GM12878 (cell line): ENCODE measurements at regions not wholly inside any gene's neighbourhood (a gene's known extent, or its start where the extent isn't known, plus 50 kb on each side); places are given as distances from the start of the nearest gene placed in this dataset.

ENCODE experiments used
- ATAC-seq: fragments of 200-7000 bp; cut with Tn5 transposase; 3 replicates; pipeline ENCODE4 v1.9.1; 2020; ENCODE audit warnings: mild to moderate bottlenecking, moderate library complexity
- BruUV-seq: library from RNA; stranded (reverse); fragments of 400-500 nt; replicated peaks from 2 replicates; lab custom pipeline; 2021; lab: Mats Ljungman, UMichigan
- CTCF ChIA-PET: fragments of 300-600 bp; sonication (Branson Sonifier 250); formaldehyde crosslinking; extraction: SDS; loops from one replicate; lab custom pipeline; 2021; ENCODE audit warnings: inconsistent platforms; lab: Yijun Ruan, JAX
- POLR2A ChIA-PET: fragments of 350-600 bp; formaldehyde crosslinking; extraction: SDS; loops from one replicate; lab custom pipeline; 2021; ENCODE audit warnings: inconsistent platforms; lab: Charles Lee
- RAD21 ChIA-PET: fragments of 300-600 bp; sonication (Branson Sonifier 250); formaldehyde crosslinking; loops from one replicate; lab custom pipeline; 2023; ENCODE audit warnings: antibody characterized with exemption; ENCODE audit not compliant: unreplicated experiment; lab: Charles Lee
- SMC1A ChIA-PET: fragments of 300-600 bp; sonication (Branson Sonifier 250); formaldehyde crosslinking; loops from one replicate; lab custom pipeline; 2023; ENCODE audit not compliant: unreplicated experiment, uncharacterized antibody; lab: Charles Lee
- DNase-seq: peaks from one replicate; pipeline ENCODE4 v3.0.0-alpha.2; 2011; ENCODE audit warnings: low read depth, low spot score
- FAIRE-seq: peaks from 3 replicates; lab custom pipeline; 2011; peaks lifted over from hg19 to GRCh38; lab: Jason Lieb, UNC
- H2AFZ ChIP-seq: 2 replicates; pipeline ENCODE4 v1.6.0; 2011; ENCODE audit warnings: low read depth, low read length, control low read depth; ENCODE audit not compliant: control insufficient read depth
- H3K27ac ChIP-seq: 2 replicates; pipeline ENCODE4 v1.5.1; 2011; ENCODE audit warnings: control low read depth; ENCODE audit not compliant: control insufficient read depth, insufficient read depth
- H3K27me3 ChIP-seq, 2 experiments: replicated peaks in 1 of 2; 2 replicates each; pipeline versions ENCODE4 v1.6.0 to v1.6.1; 2011; ENCODE audit warnings: low read length in 1 of 2; ENCODE audit not compliant: control insufficient read depth in 2 of 2, insufficient read depth in 2 of 2
- H3K36me3 ChIP-seq, 2 experiments: 2 replicates each; pipeline ENCODE4 v1.5.1; 2011; ENCODE audit warnings: low read length in 1 of 2; ENCODE audit not compliant: control insufficient read depth in 2 of 2, insufficient read depth in 2 of 2
- H3K4me1 ChIP-seq: 2 replicates; pipeline ENCODE4 v1.6.1; 2011; ENCODE audit warnings: mild to moderate bottlenecking, low read length, moderate library complexity, mixed read lengths; ENCODE audit not compliant: control insufficient read depth, insufficient read depth
- H3K4me2 ChIP-seq: 2 replicates; pipeline ENCODE4 v1.6.0; 2011; ENCODE audit warnings: control low read depth; ENCODE audit not compliant: control insufficient read depth, insufficient read depth
- H3K4me3 ChIP-seq: fragments of 200-600 bp; sonication (generic); 2 replicates; pipeline ENCODE4 v1.5.1; 2016
- H3K79me2 ChIP-seq: 2 replicates; pipeline ENCODE4 v1.6.0; 2011; ENCODE audit warnings: low read length; ENCODE audit not compliant: control insufficient read depth, insufficient read depth
- H3K9ac ChIP-seq: 2 replicates; pipeline ENCODE4 v1.8.0; 2011; ENCODE audit warnings: low read length, control low read depth, mixed read lengths; ENCODE audit not compliant: control insufficient read depth, insufficient read depth
- H3K9me3 ChIP-seq: replicated peaks from 3 replicates; pipeline ENCODE4 v1.5.1; 2011; ENCODE audit warnings: mild to moderate bottlenecking, low read length; ENCODE audit not compliant: control insufficient read depth, insufficient read depth
- H4K20me1 ChIP-seq: 2 replicates; pipeline ENCODE4 v1.6.0; 2011; ENCODE audit not compliant: control insufficient read depth, insufficient read depth
- JUNB ChIP-seq: IDR thresholded peaks from 2 replicates; pipeline ENCODE4 v1.6.1; 2016; ENCODE audit warnings: antibody characterized with exemption, mild to moderate bottlenecking
- NFYA ChIP-seq: IDR thresholded peaks from 2 replicates; pipeline ENCODE4 v1.6.1; 2011; ENCODE audit warnings: low read depth, mild to moderate bottlenecking, low read length, improper control_type of control experiment, borderline replicate concordance
- POU2F2 ChIP-seq: IDR thresholded peaks from 3 replicates; pipeline ENCODE4 v1.6.1; 2011; ENCODE audit warnings: low read depth, mild to moderate bottlenecking, low read length, borderline replicate concordance
- ZNF622 ChIP-seq: fragments of 450-650 bp; IDR thresholded peaks from 2 replicates; pipeline ENCODE4 v1.6.1; 2017; ENCODE audit warnings: mild to moderate bottlenecking, inconsistent platforms
- ZSCAN29 ChIP-seq: fragments of 450-650 bp; IDR thresholded peaks from 2 replicates; pipeline ENCODE4 v1.6.1; 2017; ENCODE audit warnings: mild to moderate bottlenecking, moderate library complexity
- WGBS: methylation state at CpG from one replicate; pipeline ENCODE4 v1.1.6; 2016; ENCODE audit warnings: low lambda C conversion rate; ENCODE audit not compliant: insufficient replicate concordance, insufficient coverage; ENCODE audit errors: missing lambda C conversion rate; 5-methylcytosine and 5-hydroxymethylcytosine counted together
- in situ Hi-C: fragments of 300-500 bp; cut with MboI; formaldehyde crosslinking; loops from 9 replicates; pipeline ENCODE4 v1.14.3; 2018; ENCODE audit warnings: mixed read lengths
- intact Hi-C: fragments of 100-400 bp; cut with micrococcal nuclease; formaldehyde crosslinking; loops from one replicate; pipeline ENCODE4 v1.14.2; 2022; ENCODE audit not compliant: unreplicated experiment
- TF ChIP-seq, protein P1 (sequence below): IDR thresholded peaks from 2 replicates; pipeline ENCODE4 v1.6.1; 2011; ENCODE audit warnings: low read depth, mild to moderate bottlenecking, low read length, moderate library complexity, borderline replicate concordance; ENCODE audit errors: extremely low read depth
- TF ChIP-seq, protein P2 (sequence below): fragments of 450-650 bp; IDR thresholded peaks from 2 replicates; pipeline ENCODE4 v1.6.1; 2018; ENCODE audit warnings: mild to moderate bottlenecking, low read depth, moderate library complexity; ENCODE audit not compliant: partially characterized antibody
- TF ChIP-seq, protein P3 (sequence below), 3 experiments: IDR thresholded peaks in 2 of 3; conservative IDR thresholded peaks in 1 of 3; 2 replicates each; pipeline ENCODE4 v1.5.1; 2011; ENCODE audit warnings: low read depth in 3 of 3, low read length in 3 of 3, mild to moderate bottlenecking in 3 of 3, control low read depth in 2 of 3, moderate library complexity in 2 of 3, inconsistent platforms in 1 of 3, mixed read lengths in 1 of 3; ENCODE audit not compliant: control insufficient read depth in 2 of 3, insufficient read depth in 1 of 3; ENCODE audit errors: extremely low read depth in 1 of 3
- TF ChIP-seq, protein P4 (sequence below): fragments of 450-650 bp; IDR thresholded peaks from 2 replicates; pipeline ENCODE4 v1.6.1; 2016; ENCODE audit warnings: mild to moderate bottlenecking
- TF ChIP-seq, protein P5 (sequence below): fragments of 450-650 bp; IDR thresholded peaks from 2 replicates; pipeline ENCODE4 v1.6.1; 2016; ENCODE audit warnings: mild to moderate bottlenecking

DNA sequence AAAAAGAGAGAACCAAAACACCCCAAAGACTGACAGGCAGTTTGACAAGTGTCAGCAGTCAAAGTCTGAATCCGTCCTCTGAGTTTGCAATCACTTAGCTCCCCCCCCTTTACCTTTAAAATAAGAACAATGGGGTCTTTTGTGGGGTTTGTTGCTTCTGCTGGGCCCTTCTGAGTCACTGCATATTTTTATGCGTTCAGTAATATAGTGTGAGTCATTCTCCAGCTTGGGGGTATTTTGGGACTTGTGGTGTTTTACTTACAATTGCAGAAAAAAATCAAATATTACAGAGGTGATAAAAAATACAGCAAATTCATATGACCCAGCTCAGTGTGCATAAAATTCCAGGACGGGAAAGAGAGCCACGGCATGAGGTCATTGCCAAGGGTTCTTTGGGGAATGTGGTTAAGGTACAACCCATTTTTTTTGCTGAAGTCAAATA lies 120.1 kb downstream of the CYLD start:
- POLR2A ChIA-PET, result no interaction called here

DNA sequence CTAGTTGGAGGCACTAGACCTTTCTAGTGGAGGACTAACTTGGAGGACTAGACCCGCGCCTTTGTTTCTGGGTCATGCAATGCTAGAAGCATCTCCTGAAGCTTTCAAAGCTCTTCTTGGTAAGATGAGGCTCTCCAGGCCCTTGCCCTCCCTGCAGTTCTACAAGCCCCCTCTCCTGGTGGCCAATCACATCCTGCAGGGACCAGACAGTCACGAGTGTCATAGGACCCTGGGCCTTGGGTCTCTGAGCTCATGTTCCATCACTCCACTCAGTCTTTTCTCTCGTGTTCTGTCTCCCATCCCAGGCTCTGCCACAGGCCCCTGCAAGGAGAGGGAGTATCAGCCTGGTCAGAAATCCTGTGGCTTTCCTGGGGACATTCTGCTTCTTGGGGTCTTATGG lies 119.6 kb downstream of the CYLD start:
- intact Hi-C loops (no loop called here), in situ Hi-C loops (no loop called here)
- WGBS, result 46% methylated on average over 4 of the region's 4 CpGs
- H3K9ac ChIP-seq, result no peak overlapping the region
- no peaks in the 10 kb centered on the region for H4K20me1 ChIP-seq
- ChIA-PET SMC1A (no interaction called here), POLR2A (no interaction called here), RAD21 (no interaction called here), CTCF (no interaction called here)
- DNase-seq (no peak), FAIRE-seq (no peak), ATAC-seq (no peak)
- H3K27me3 ChIP-seq, result no peaks in the 10 kb centered on the region
- H3K9me3 ChIP-seq, result no peaks in the 10 kb centered on the region
- H3K4me1 ChIP-seq, result no peaks in the 10 kb centered on the region
- BruUV-seq, result no TSS peak
- no peak overlapping the region for H3K27ac ChIP-seq
- H2AFZ ChIP-seq, result no peak overlapping the region
- no peak overlapping the region for H3K4me3 ChIP-seq
- H3K4me2 ChIP-seq, result no peak overlapping the region
- H3K79me2 ChIP-seq, result no peaks in the 10 kb centered on the region
- no peaks in the 10 kb centered on the region for H3K36me3 ChIP-seq
- TF ChIP-seq NFYA (no peak), ZSCAN29 (no peak)
- TF ChIP-seq, protein P1, sequence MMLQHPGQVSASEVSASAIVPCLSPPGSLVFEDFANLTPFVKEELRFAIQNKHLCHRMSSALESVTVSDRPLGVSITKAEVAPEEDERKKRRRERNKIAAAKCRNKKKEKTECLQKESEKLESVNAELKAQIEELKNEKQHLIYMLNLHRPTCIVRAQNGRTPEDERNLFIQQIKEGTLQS, result no peak
- TF ChIP-seq, protein P2, sequence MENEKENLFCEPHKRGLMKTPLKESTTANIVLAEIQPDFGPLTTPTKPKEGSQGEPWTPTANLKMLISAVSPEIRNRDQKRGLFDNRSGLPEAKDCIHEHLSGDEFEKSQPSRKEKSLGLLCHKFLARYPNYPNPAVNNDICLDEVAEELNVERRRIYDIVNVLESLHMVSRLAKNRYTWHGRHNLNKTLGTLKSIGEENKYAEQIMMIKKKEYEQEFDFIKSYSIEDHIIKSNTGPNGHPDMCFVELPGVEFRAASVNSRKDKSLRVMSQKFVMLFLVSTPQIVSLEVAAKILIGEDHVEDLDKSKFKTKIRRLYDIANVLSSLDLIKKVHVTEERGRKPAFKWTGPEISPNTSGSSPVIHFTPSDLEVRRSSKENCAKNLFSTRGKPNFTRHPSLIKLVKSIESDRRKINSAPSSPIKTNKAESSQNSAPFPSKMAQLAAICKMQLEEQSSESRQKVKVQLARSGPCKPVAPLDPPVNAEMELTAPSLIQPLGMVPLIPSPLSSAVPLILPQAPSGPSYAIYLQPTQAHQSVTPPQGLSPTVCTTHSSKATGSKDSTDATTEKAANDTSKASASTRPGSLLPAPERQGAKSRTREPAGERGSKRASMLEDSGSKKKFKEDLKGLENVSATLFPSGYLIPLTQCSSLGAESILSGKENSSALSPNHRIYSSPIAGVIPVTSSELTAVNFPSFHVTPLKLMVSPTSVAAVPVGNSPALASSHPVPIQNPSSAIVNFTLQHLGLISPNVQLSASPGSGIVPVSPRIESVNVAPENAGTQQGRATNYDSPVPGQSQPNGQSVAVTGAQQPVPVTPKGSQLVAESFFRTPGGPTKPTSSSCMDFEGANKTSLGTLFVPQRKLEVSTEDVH, result no peak
- TF ChIP-seq, protein P3, sequence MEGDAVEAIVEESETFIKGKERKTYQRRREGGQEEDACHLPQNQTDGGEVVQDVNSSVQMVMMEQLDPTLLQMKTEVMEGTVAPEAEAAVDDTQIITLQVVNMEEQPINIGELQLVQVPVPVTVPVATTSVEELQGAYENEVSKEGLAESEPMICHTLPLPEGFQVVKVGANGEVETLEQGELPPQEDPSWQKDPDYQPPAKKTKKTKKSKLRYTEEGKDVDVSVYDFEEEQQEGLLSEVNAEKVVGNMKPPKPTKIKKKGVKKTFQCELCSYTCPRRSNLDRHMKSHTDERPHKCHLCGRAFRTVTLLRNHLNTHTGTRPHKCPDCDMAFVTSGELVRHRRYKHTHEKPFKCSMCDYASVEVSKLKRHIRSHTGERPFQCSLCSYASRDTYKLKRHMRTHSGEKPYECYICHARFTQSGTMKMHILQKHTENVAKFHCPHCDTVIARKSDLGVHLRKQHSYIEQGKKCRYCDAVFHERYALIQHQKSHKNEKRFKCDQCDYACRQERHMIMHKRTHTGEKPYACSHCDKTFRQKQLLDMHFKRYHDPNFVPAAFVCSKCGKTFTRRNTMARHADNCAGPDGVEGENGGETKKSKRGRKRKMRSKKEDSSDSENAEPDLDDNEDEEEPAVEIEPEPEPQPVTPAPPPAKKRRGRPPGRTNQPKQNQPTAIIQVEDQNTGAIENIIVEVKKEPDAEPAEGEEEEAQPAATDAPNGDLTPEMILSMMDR (IDR thresholded peaks at IDR 0.05 in 2 of 3, conservative IDR thresholded peaks at IDR 0.05 in 1 of 3; ENCODE audit: control insufficient read depth in 2 of 3, extremely low read depth in 1 of 3, insufficient read depth in 1 of 3, low read depth in 3 of 3, low read length in 3 of 3), result no peak
- TF ChIP-seq, protein P4, sequence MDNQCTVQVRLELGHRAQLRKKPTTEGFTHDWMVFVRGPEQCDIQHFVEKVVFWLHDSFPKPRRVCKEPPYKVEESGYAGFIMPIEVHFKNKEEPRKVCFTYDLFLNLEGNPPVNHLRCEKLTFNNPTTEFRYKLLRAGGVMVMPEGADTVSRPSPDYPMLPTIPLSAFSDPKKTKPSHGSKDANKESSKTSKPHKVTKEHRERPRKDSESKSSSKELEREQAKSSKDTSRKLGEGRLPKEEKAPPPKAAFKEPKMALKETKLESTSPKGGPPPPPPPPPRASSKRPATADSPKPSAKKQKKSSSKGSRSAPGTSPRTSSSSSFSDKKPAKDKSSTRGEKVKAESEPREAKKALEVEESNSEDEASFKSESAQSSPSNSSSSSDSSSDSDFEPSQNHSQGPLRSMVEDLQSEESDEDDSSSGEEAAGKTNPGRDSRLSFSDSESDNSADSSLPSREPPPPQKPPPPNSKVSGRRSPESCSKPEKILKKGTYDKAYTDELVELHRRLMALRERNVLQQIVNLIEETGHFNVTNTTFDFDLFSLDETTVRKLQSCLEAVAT, result no peak

More for the DNA sequence above, 120.1 kb downstream of the CYLD start:
- no peak for FAIRE-seq
- no peaks in the 10 kb centered on the region for H3K79me2 ChIP-seq
- H3K9me3 ChIP-seq, result no peaks in the 10 kb centered on the region
- in situ Hi-C loops, result no loop called here
- no peak for DNase-seq
- no peaks in the 10 kb centered on the region for H3K27me3 ChIP-seq
- no TSS peak for BruUV-seq
- H3K27ac ChIP-seq, result no peak overlapping the region
- ChIA-PET SMC1A (no interaction called here), CTCF (no interaction called here), RAD21 (no interaction called here)
- intact Hi-C loops, result no loop called here
- H3K4me3 ChIP-seq, result no peak overlapping the region
- no peaks in the 10 kb centered on the region for H3K36me3 ChIP-seq
- no peaks in the 10 kb centered on the region for H4K20me1 ChIP-seq
- no peak overlapping the region for H3K4me2 ChIP-seq
- H3K9ac ChIP-seq, result no peak overlapping the region
- TF ChIP-seq, protein P5, sequence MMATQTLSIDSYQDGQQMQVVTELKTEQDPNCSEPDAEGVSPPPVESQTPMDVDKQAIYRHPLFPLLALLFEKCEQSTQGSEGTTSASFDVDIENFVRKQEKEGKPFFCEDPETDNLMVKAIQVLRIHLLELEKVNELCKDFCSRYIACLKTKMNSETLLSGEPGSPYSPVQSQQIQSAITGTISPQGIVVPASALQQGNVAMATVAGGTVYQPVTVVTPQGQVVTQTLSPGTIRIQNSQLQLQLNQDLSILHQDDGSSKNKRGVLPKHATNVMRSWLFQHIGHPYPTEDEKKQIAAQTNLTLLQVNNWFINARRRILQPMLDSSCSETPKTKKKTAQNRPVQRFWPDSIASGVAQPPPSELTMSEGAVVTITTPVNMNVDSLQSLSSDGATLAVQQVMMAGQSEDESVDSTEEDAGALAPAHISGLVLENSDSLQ, result peak; percentile 67; the same call in 1 of the 2 replicates
- TF ChIP-seq ZNF622 (no peak), JUNB (peak; percentile 59), POU2F2 (no peak)
- 0% methylated on average over 4 of the region's 4 CpGs for WGBS
- H3K4me1 ChIP-seq, result no peaks in the 10 kb centered on the region
- no peak overlapping the region for H2AFZ ChIP-seq
- no peak; the same call in 2 of the 3 replicates for ATAC-seq
